CD8-positive, alpha-beta memory T cell (primary cell): ENCODE measurements at regions not wholly inside any gene's neighbourhood (a gene's known extent, or its start where the extent isn't known, plus 50 kb on each side); places are given as distances from the start of the nearest gene placed in this dataset.

Experiments
- CTCF ChIA-PET: fragments of 350-600 bp; sonication (Branson Sonifier 250); formaldehyde crosslinking; loops from one replicate; lab custom pipeline; 2021; ENCODE audit warnings: antibody characterized with exemption; lab: Charles Lee
- POLR2A ChIA-PET: fragments of 350-600 bp; sonication (Branson Sonifier 250); formaldehyde crosslinking; loops from one replicate; lab custom pipeline; 2021; ENCODE audit warnings: antibody characterized with exemption; lab: Charles Lee
- DNase-seq, 5 donors: peaks; one replicate each; pipeline versions ENCODE4 v3.0.0 to v3.0.0-alpha.2; 2020 to 2022; ENCODE audit warnings: mixed read lengths in 1 of 5
- H3K27ac ChIP-seq: one replicate; pipeline ENCODE4 v1.7.0; 2013; ENCODE audit warnings: low read depth, mild to moderate bottlenecking, low read length, moderate library complexity
- H3K27me3 ChIP-seq: 2 replicates; pipeline ENCODE4 v1.7.0; 2013; ENCODE audit warnings: low read length, mild to moderate bottlenecking; ENCODE audit not compliant: insufficient read depth, poor library complexity, severe bottlenecking
- H3K36me3 ChIP-seq: 2 replicates; pipeline ENCODE4 v1.7.0; 2013; ENCODE audit warnings: mild to moderate bottlenecking, low read length, moderate library complexity; ENCODE audit not compliant: insufficient read depth
- H3K4me1 ChIP-seq: 2 replicates; pipeline ENCODE4 v1.7.0; 2013; ENCODE audit warnings: mild to moderate bottlenecking, low read length, moderate library complexity; ENCODE audit not compliant: insufficient read depth
- H3K4me3 ChIP-seq: 2 replicates; pipeline ENCODE4 v1.7.0; 2013; ENCODE audit warnings: mild to moderate bottlenecking, low read length
- H3K9me3 ChIP-seq: 2 replicates; pipeline ENCODE4 v1.7.0; 2013; ENCODE audit warnings: mild to moderate bottlenecking, low read length
- H3K27ac Mint-ChIP-seq, 8 donors: one replicate each; pipeline ENCODE4 v1.8.0; 2020 to 2021; ENCODE audit warnings: mixed read lengths in 8 of 8, mild to moderate bottlenecking in 6 of 8, inconsistent platforms in 3 of 8, moderate library complexity in 3 of 8
- H3K27me3 Mint-ChIP-seq, 2 donors: one replicate each; pipeline ENCODE4 v1.8.0; 2020 to 2021; ENCODE audit warnings: mixed read lengths in 2 of 2, mild to moderate bottlenecking in 1 of 2, moderate library complexity in 1 of 2
- H3K36me3 Mint-ChIP-seq, 3 donors: one replicate each; pipeline ENCODE4 v1.8.0; 2020 to 2021; ENCODE audit warnings: mixed read lengths in 3 of 3, inconsistent platforms in 1 of 3, mild to moderate bottlenecking in 1 of 3
- H3K4me1 Mint-ChIP-seq, 3 donors: one replicate each; pipeline ENCODE4 v1.8.0; 2020 to 2021; ENCODE audit warnings: mixed read lengths in 3 of 3, inconsistent platforms in 1 of 3, mild to moderate bottlenecking in 1 of 3
- H3K4me3 Mint-ChIP-seq, 7 donors: one replicate each; pipeline ENCODE4 v1.8.0; 2020 to 2021; ENCODE audit warnings: mixed read lengths in 7 of 7, mild to moderate bottlenecking in 6 of 7, moderate library complexity in 4 of 7, inconsistent platforms in 2 of 7
- H3K9me3 Mint-ChIP-seq, 5 donors: one replicate each; pipeline ENCODE4 v1.8.0; 2020 to 2022; ENCODE audit warnings: mixed read lengths in 5 of 5, mild to moderate bottlenecking in 3 of 5, moderate library complexity in 2 of 5, inconsistent platforms in 1 of 5

DNA sequence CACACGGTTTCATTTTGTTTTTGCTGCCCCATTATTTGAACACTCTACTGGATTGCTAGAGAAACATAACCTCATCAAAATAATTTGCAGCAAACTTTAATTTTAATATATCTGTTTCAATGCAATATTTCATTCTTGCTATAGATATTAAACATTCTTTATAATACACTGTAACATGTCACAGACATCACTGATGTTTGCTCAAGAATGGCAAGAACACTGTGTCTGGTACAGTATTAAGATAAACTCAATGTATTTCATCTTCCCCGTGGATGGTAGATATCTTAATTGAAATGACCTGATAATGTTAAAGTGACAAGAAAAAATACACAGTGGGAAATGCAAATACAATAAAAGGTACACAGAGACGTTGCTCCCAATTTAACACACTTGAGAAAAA lies 86.0 kb downstream of the PTCHD4 start:
- Mint-ChIP-seq H3K4me3 (no peak overlapping the region), H3K27me3 (no peaks in the 10 kb centered on the region), H3K4me1 (no peaks in the 10 kb centered on the region), H3K9me3 (peaks cover 0 to 10% (median 0%) of the 10 kb centered on the region in 5 donors), H3K27ac (no peak overlapping the region), H3K36me3 (no peaks in the 10 kb centered on the region)
- Histone ChIP-seq H3K27me3 (no peaks in the 10 kb centered on the region), H3K36me3 (no peaks in the 10 kb centered on the region), H3K4me1 (no peaks in the 10 kb centered on the region), H3K9me3 (no peaks in the 10 kb centered on the region), H3K4me3 (no peak overlapping the region), H3K27ac (no peak overlapping the region)
- POLR2A ChIA-PET = no interaction called here
- no peak for DNase-seq
- CTCF ChIA-PET = no interaction called here

- no peaks in the 10 kb centered on the region for H3K27me3 Mint-ChIP-seq
- no peak for DNase-seq
- POLR2A ChIA-PET = no interaction called here
- Histone ChIP-seq H3K27me3 (no peaks in the 10 kb centered on the region), H3K4me1 (no peaks in the 10 kb centered on the region), H3K4me3 (no peak overlapping the region), H3K27ac (no peak overlapping the region), H3K36me3 (no peaks in the 10 kb centered on the region), H3K9me3 (no peaks in the 10 kb centered on the region)
- H3K9me3 Mint-ChIP-seq = peaks cover 0 to 10% (median 2%) of the 10 kb centered on the region in 5 donors
- H3K27ac Mint-ChIP-seq = no peak overlapping the region
- H3K36me3 Mint-ChIP-seq = no peaks in the 10 kb centered on the region
- CTCF ChIA-PET = no interaction called here
- H3K4me1 Mint-ChIP-seq = no peaks in the 10 kb centered on the region
- H3K4me3 Mint-ChIP-seq = no peak overlapping the region
Observed at GRCh38 chr6:48021904-48022303, 89.1 kb downstream of the PTCHD4 start.

DNA sequence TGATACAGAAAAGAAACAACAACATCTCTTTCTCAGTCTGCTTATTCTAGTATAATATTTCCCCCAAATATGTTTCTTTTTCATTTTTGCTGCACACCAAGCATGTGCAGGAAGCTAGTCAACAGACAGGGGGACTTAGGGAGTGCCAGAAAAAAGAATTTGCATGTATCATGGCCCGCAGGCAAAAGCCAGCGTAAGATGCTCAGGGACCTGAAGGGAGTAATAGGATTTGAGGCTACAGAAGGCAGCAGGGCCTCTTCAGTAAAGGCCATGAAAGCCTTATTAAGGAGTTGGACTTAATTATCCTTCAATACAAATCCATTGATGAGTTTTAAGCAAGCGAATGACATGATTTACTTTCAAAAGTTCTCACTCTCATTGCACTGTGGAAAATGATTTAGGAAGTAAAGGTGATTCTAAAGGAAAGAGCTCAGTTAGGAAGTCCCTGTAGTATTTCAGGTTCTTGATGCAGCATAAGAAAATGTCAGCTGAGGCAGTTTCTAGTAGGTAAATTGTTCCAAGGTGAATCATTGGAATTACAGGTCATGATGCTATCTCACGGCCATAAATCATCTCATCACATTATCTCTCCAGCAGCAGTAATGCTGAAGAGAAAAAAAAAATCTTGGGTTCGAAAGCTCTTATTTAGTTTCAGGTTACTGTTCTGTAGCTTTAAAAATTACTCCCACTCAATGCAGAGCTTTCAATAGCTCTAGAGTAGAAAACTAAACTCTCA lies 94.8 kb downstream of the PTCHD4 start:
- H3K36me3 Mint-ChIP-seq = no peaks in the 10 kb centered on the region
- no peaks in the 10 kb centered on the region for H3K27me3 Mint-ChIP-seq
- Histone ChIP-seq H3K27ac (no peak overlapping the region), H3K36me3 (no peaks in the 10 kb centered on the region), H3K9me3 (no peaks in the 10 kb centered on the region), H3K4me3 (no peak overlapping the region), H3K4me1 (no peaks in the 10 kb centered on the region), H3K27me3 (no peaks in the 10 kb centered on the region)
- DNase-seq = no peak
- ChIA-PET CTCF (no interaction called here), POLR2A (no interaction called here)
- no peaks in the 10 kb centered on the region for H3K4me1 Mint-ChIP-seq
- H3K27ac Mint-ChIP-seq = no peak overlapping the region
- H3K4me3 Mint-ChIP-seq = no peak overlapping the region
- H3K9me3 Mint-ChIP-seq = peaks cover 0 to 5% (median 0%) of the 10 kb centered on the region in 5 donors

- no peaks in the 10 kb centered on the region for H3K4me1 ChIP-seq
- POLR2A ChIA-PET = no interaction called here
- H3K4me1 Mint-ChIP-seq = no peaks in the 10 kb centered on the region
Observed at GRCh38 chr6:47992809-47993208, 118.2 kb downstream of the PTCHD4 start.

DNA sequence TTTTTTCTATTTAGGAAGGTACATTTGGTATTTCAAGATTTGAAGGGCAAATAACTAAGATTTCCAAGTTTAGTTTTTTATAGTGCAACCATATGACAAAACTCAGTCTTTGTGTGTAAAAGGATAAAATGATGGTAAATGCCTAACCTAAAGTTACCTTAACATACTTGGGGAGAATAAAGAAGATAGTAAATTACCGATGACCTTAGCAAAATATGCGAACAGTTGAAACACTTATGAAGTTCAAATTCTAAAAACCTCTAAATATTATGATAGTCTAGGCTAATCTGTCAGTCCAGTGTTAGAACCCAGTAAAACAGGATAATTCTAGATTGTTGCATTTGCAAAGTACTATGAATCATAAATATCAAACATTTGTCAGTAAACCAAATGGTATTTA lies 127.5 kb downstream of the PTCHD4 start:
- Mint-ChIP-seq H3K9me3 (peaks cover 0 to 2% (median 0%) of the 10 kb centered on the region in 5 donors), H3K4me3 (no peak overlapping the region), H3K27ac (no peak overlapping the region), H3K4me1 (no peaks in the 10 kb centered on the region), H3K27me3 (no peaks in the 10 kb centered on the region), H3K36me3 (no peaks in the 10 kb centered on the region)
- no peak for DNase-seq
- Histone ChIP-seq H3K4me1 (no peaks in the 10 kb centered on the region), H3K27ac (no peak overlapping the region), H3K9me3 (no peaks in the 10 kb centered on the region), H3K36me3 (no peaks in the 10 kb centered on the region), H3K27me3 (no peaks in the 10 kb centered on the region), H3K4me3 (no peak overlapping the region)
- CTCF ChIA-PET = no interaction called here
- POLR2A ChIA-PET = no interaction called here

More at GRCh38 chr6:47992809-47993208, 118.2 kb downstream of the PTCHD4 start:
- Histone ChIP-seq H3K9me3 (no peaks in the 10 kb centered on the region), H3K4me3 (no peak overlapping the region), H3K27me3 (no peaks in the 10 kb centered on the region), H3K36me3 (no peaks in the 10 kb centered on the region), H3K27ac (no peak overlapping the region)
- H3K4me3 Mint-ChIP-seq = no peak overlapping the region
- H3K27me3 Mint-ChIP-seq = no peaks in the 10 kb centered on the region
- DNase-seq = no peak
- peaks cover 0 to 2% (median 0%) of the 10 kb centered on the region in 5 donors for H3K9me3 Mint-ChIP-seq
- H3K36me3 Mint-ChIP-seq = no peaks in the 10 kb centered on the region
- H3K27ac Mint-ChIP-seq = no peak overlapping the region
- CTCF ChIA-PET = no interaction called here

DNA sequence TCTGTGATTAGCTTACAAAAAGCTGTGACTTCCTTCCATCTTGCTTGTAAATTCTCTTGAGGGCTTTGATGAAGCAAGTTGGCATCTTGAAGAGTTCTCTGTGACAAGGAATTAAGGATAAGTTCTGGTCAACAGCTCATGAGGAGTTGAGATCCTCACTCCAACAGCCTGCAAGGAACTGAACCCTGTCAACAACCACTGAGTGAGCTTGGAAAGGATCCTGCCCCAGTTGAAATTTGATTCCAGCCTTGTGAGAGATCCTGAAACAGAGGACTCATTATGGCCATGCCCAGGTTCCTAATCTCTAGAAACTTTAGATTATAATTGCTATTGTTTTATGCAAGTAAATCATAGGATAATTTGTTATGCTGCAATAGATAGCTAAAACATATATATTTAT lies 133.7 kb downstream of the PTCHD4 start:
- Mint-ChIP-seq H3K36me3 (no peaks in the 10 kb centered on the region), H3K27me3 (no peaks in the 10 kb centered on the region), H3K27ac (no peak overlapping the region), H3K4me1 (no peaks in the 10 kb centered on the region), H3K4me3 (no peak overlapping the region), H3K9me3 (peaks cover 0 to 2% (median 0%) of the 10 kb centered on the region in 5 donors)
- CTCF ChIA-PET = no interaction called here
- POLR2A ChIA-PET = no interaction called here
- no peaks in the 10 kb centered on the region for H3K9me3 ChIP-seq
- H3K27ac ChIP-seq = no peak overlapping the region
- no peak for DNase-seq
- H3K4me3 ChIP-seq = no peak overlapping the region
- no peaks in the 10 kb centered on the region for H3K36me3 ChIP-seq
- H3K27me3 ChIP-seq = no peaks in the 10 kb centered on the region
- no peaks in the 10 kb centered on the region for H3K4me1 ChIP-seq

DNA sequence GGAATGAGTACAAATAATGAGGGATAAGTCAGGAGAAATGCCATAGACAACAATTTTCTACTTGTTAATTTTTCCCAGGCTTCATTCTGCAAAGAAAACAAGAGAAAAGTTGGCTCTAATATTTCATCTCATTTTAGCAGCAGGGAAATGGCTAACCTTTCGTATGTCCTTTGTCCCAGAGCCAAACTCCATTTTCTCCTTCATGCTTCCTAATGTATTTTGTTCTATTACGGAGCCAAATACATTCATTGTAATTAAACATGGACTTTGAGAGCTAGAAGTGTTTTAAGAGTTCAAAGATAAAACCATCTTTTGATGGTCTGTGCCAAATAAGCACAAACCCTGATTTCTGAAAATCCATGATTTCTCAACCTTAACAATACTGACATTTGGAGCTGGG lies 136.9 kb downstream of the PTCHD4 start:
- ChIA-PET CTCF (no interaction called here), POLR2A (no interaction called here)
- H3K4me1 ChIP-seq = no peaks in the 10 kb centered on the region
- H3K36me3 ChIP-seq = no peaks in the 10 kb centered on the region
- Mint-ChIP-seq H3K27ac (no peak overlapping the region), H3K27me3 (no peaks in the 10 kb centered on the region), H3K4me3 (no peak overlapping the region), H3K9me3 (peaks cover 0 to 2% (median 0%) of the 10 kb centered on the region in 5 donors), H3K4me1 (no peaks in the 10 kb centered on the region), H3K36me3 (no peaks in the 10 kb centered on the region)
- no peak overlapping the region for H3K27ac ChIP-seq
- no peak overlapping the region for H3K4me3 ChIP-seq
- H3K9me3 ChIP-seq = no peaks in the 10 kb centered on the region
- no peaks in the 10 kb centered on the region for H3K27me3 ChIP-seq
- no peak for DNase-seq

DNA sequence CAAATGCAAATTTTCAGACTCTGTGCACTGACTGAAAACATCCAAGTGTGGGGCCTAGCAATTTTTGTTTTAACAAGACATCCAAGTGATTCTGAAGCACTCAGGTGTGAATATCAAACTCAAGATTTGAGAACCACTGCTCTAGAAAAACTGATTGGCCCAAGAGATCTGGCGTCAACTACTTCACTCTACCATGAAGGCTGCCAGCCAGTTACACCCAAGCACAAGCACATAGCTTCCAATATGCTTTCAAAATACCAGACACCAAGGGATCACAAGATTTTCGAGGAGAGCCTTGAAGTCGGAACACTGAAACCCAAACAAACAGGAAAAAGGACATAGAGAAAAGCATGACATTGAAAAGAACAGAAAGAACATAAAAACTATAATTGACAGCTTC lies 140.2 kb downstream of the PTCHD4 start:
- Mint-ChIP-seq H3K4me3 (no peak overlapping the region), H3K36me3 (no peaks in the 10 kb centered on the region), H3K4me1 (no peaks in the 10 kb centered on the region), H3K9me3 (peaks cover 0 to 4% (median 0%) of the 10 kb centered on the region in 5 donors), H3K27ac (no peak overlapping the region), H3K27me3 (no peaks in the 10 kb centered on the region)
- Histone ChIP-seq H3K4me3 (no peak overlapping the region), H3K36me3 (no peaks in the 10 kb centered on the region), H3K4me1 (no peaks in the 10 kb centered on the region), H3K9me3 (no peaks in the 10 kb centered on the region), H3K27me3 (no peaks in the 10 kb centered on the region), H3K27ac (no peak overlapping the region)
- DNase-seq = no peak
- ChIA-PET POLR2A (no interaction called here), CTCF (interaction anchor here (1.0 kb wide), 1 partner anchor 21 kb away, joined by 3 read pairs; no protein-coding TSS in a partner anchor)
